Suprapubic skin (tissue), 4 donors: ENCODE measurements at regions not wholly inside any gene's neighbourhood (a gene's known extent, or its start where the extent isn't known, plus 50 kb on each side); places are given as distances from the start of the nearest gene placed in this dataset.

ENCODE experiments used
- CTCF ChIP-seq, 2 donors: fragments of 200-600 bp in 1 of 2; fragments of 450-650 bp in 1 of 2; sonication (generic) in 1 of 2; IDR thresholded peaks; one replicate each; pipeline ENCODE4 v1.5.1; 2016 to 2019; ENCODE audit warnings: antibody characterized with exemption in 2 of 2, mild to moderate bottlenecking in 1 of 2, moderate library complexity in 1 of 2
- EP300 ChIP-seq: sonication (generic); formaldehyde crosslinking; IDR thresholded peaks from one replicate; pipeline ENCODE4 v1.6.1; 2017; ENCODE audit warnings: antibody characterized with exemption
- POLR2A ChIP-seq, 2 donors: fragments of 450-650 bp; IDR thresholded peaks; one replicate each; pipeline ENCODE4 v1.6.1; 2017; ENCODE audit warnings: antibody characterized with exemption in 2 of 2, mild to moderate bottlenecking in 2 of 2, moderate library complexity in 2 of 2
- POLR2AphosphoS5 ChIP-seq, 3 donors: sonication (generic); formaldehyde crosslinking; IDR thresholded peaks; one replicate each; pipeline ENCODE4 v1.6.1; 2017; ENCODE audit warnings: antibody characterized with exemption in 3 of 3

GRCh38 chr5:61689153-61689846, 357.2 kb downstream of the ZSWIM6 start:
- no peak for TF ChIP-seq CTCF (IDR thresholded peaks at IDR 0.05)
- TF ChIP-seq POLR2A (IDR thresholded peaks at IDR 0.05), result no peak
- no peak for TF ChIP-seq EP300
- TF ChIP-seq POLR2AphosphoS5 (IDR thresholded peaks at IDR 0.05), result no peak
